ENCODE measurements at regions not wholly inside any gene's neighbourhood (a gene's known extent, or its start where the extent isn't known, plus 50 kb on each side); places are given as distances from the start of the nearest gene placed in this dataset.

DNA sequence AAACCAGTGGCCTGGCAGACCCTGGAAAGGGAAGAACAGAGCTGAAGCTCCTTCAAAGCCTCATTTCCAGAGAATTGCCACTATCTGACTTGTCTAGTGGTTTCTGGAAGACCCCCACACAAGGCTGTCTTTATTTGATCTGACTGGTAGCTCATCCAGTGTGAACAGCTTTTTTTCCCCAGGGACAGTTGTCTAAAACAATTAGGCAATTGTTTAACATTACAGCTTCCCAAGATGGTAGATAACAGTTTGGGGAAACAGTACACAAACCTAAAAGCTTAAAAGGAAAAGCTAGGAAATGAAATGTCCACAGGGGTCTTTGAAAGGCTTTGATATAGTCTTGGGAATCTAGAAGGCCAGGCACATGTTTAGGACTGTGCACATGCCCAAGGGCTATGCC lies 203.4 kb upstream of the CTBP2 start:
- ChIA-PET POLR2A (ENCODE audit: low non-redundant PET) (no interaction called here), CTCF (no interaction called here)
- Histone ChIP-seq H3K9me3 (ENCODE audit: low read depth, low read length, poor library complexity, severe bottlenecking) (no peaks in the 10 kb centered on the region), H3K4me1 (ENCODE audit: insufficient read depth, low read length, poor library complexity, severe bottlenecking) (no peaks in the 10 kb centered on the region), H3K27me3 (replicated peaks; ENCODE audit: insufficient read depth, low read depth, low read length, poor library complexity) (no peaks in the 10 kb centered on the region), H3K4me3 (ENCODE audit: low read depth, low read length, poor library complexity, severe bottlenecking) (no peak overlapping the region), H3K36me3 (ENCODE audit: insufficient read depth, low read length, poor library complexity, severe bottlenecking) (no peaks in the 10 kb centered on the region), H3K27ac (ENCODE audit: low read depth, low read length, poor library complexity, severe bottlenecking) (no peak overlapping the region)
- intact Hi-C loops (cut with micrococcal nuclease; ENCODE audit: unreplicated experiment): no loop called here
- no peak for TF ChIP-seq EZH2 (IDR thresholded peaks at IDR 0.05; ENCODE audit: borderline replicate concordance, low read depth, low read length, poor library complexity, severe bottlenecking)
- TF ChIP-seq, protein P1, sequence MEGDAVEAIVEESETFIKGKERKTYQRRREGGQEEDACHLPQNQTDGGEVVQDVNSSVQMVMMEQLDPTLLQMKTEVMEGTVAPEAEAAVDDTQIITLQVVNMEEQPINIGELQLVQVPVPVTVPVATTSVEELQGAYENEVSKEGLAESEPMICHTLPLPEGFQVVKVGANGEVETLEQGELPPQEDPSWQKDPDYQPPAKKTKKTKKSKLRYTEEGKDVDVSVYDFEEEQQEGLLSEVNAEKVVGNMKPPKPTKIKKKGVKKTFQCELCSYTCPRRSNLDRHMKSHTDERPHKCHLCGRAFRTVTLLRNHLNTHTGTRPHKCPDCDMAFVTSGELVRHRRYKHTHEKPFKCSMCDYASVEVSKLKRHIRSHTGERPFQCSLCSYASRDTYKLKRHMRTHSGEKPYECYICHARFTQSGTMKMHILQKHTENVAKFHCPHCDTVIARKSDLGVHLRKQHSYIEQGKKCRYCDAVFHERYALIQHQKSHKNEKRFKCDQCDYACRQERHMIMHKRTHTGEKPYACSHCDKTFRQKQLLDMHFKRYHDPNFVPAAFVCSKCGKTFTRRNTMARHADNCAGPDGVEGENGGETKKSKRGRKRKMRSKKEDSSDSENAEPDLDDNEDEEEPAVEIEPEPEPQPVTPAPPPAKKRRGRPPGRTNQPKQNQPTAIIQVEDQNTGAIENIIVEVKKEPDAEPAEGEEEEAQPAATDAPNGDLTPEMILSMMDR (conservative IDR thresholded peaks at IDR 0.05; ENCODE audit: low read depth, low read length): no peak
- no peak for DNase-seq (ENCODE audit: low spot score)
- no TSS peak for BruUV-seq (replicated peaks)

DNA sequence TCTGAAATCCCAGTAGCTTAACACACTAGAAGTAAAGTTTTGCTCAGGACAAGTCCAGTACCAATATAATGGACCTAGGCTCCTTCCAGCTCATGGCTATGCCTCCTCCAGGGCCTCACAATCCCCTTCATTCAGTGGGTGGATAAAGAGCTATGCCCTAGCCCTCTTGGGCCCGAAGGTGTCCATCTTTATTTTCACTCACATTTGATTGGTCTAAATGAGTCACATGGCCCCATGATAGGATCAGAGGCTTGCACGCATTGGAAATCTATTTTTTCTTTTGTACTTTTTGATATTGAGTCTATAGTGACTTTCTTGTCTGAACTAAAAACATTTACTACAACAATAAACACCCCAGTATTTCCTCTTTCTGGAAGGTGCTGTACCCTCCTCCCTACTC lies 202.6 kb upstream of the CTBP2 start:
- POLR2A ChIA-PET (ENCODE audit: low non-redundant PET): no interaction called here
- H3K9me3 ChIP-seq (ENCODE audit: low read depth, low read length, poor library complexity, severe bottlenecking): no peaks in the 10 kb centered on the region
- DNase-seq (ENCODE audit: low spot score): no peak
- no peak overlapping the region for H3K4me3 ChIP-seq (ENCODE audit: low read depth, low read length, poor library complexity, severe bottlenecking)
- BruUV-seq (replicated peaks): no TSS peak
- CTCF ChIA-PET: no interaction called here
- H3K27me3 ChIP-seq (replicated peaks; ENCODE audit: insufficient read depth, low read depth, low read length, poor library complexity): no peaks in the 10 kb centered on the region
- no peak overlapping the region for H3K27ac ChIP-seq (ENCODE audit: low read depth, low read length, poor library complexity, severe bottlenecking)
- no peaks in the 10 kb centered on the region for H3K4me1 ChIP-seq (ENCODE audit: insufficient read depth, low read length, poor library complexity, severe bottlenecking)
- intact Hi-C loops (cut with micrococcal nuclease; ENCODE audit: unreplicated experiment): no loop called here
- no peak for TF ChIP-seq EZH2 (IDR thresholded peaks at IDR 0.05; ENCODE audit: borderline replicate concordance, low read depth, low read length, poor library complexity, severe bottlenecking)
- TF ChIP-seq, protein P1 (conservative IDR thresholded peaks at IDR 0.05; ENCODE audit: low read depth, low read length): no peak
- H3K36me3 ChIP-seq (ENCODE audit: insufficient read depth, low read length, poor library complexity, severe bottlenecking): no peaks in the 10 kb centered on the region

DNA sequence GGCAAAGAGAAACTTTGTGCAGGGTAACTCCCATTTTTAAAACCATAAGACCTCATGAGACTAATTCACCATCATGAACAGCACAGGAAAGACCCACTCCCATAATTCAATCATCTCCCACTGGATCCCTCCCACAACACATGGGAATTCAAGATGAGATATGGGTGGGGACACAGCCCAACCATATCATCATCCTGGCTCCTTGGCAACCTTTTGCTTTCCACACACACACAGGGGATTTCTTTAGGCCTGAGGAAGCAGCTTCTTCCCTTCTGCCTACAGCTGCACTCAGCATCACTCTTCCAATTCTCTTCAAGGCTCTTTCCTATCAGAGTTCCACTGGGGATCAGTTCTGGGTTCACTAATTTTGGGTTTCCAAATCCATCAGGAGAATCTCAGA lies 199.0 kb upstream of the CTBP2 start:
- H3K27me3 ChIP-seq (replicated peaks; ENCODE audit: insufficient read depth, low read depth, low read length, poor library complexity): no peaks in the 10 kb centered on the region
- intact Hi-C loops (cut with micrococcal nuclease; ENCODE audit: unreplicated experiment): no loop called here
- H3K4me1 ChIP-seq (ENCODE audit: insufficient read depth, low read length, poor library complexity, severe bottlenecking): no peaks in the 10 kb centered on the region
- no peak overlapping the region for H3K27ac ChIP-seq (ENCODE audit: low read depth, low read length, poor library complexity, severe bottlenecking)
- H3K4me3 ChIP-seq (ENCODE audit: low read depth, low read length, poor library complexity, severe bottlenecking): no peak overlapping the region
- DNase-seq (ENCODE audit: low spot score): no peak
- H3K9me3 ChIP-seq (ENCODE audit: low read depth, low read length, poor library complexity, severe bottlenecking): no peaks in the 10 kb centered on the region
- TF ChIP-seq, protein P1 (conservative IDR thresholded peaks at IDR 0.05; ENCODE audit: low read depth, low read length): no peak
- TF ChIP-seq EZH2 (IDR thresholded peaks at IDR 0.05; ENCODE audit: borderline replicate concordance, low read depth, low read length, poor library complexity, severe bottlenecking): no peak
- POLR2A ChIA-PET (ENCODE audit: low non-redundant PET): no interaction called here
- no peaks in the 10 kb centered on the region for H3K36me3 ChIP-seq (ENCODE audit: insufficient read depth, low read length, poor library complexity, severe bottlenecking)
- no TSS peak for BruUV-seq (replicated peaks)
- CTCF ChIA-PET: no interaction called here
